ENCODE measurements at regions not wholly inside any gene's neighbourhood (a gene's known extent, or its start where the extent isn't known, plus 50 kb on each side); places are given as distances from the start of the nearest gene placed in this dataset.

DNA sequence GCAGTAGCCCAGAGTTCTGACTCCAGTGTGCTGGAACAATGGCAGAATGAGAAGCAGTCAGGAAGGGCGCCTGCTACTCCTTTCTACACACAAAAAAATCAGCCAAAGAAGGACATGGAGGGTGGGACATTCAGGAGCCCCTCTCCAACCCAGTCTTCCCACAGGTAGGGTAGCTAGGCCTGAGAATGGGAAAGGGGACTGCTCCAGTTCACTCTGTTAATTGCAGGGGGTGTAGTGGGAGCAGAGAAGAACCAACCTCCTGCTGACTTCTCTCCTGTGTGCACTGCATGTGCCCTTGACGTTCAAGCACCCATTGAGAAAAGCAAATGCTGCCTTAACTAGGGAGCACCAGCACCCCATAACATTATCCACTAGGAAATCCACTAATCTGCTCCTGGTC lies 119.1 kb upstream of the IRX6 start:
- no peak overlapping the region for H3K23ac ChIP-seq (ENCODE audit: low read length in 2 of 2)
- H3K4me3 ChIP-seq (ENCODE audit: insufficient read depth in 1 of 2, low read depth in 1 of 2, low read length in 2 of 2) = no peak overlapping the region
- H2AK5ac ChIP-seq (ENCODE audit: low read length, severe bottlenecking) = no peak overlapping the region
- H4K91ac ChIP-seq (ENCODE audit: low read length) = no peak overlapping the region
- no peak overlapping the region for H4K8ac ChIP-seq (ENCODE audit: low read length)
- H3K27me3 ChIP-seq (ENCODE audit: control insufficient read depth in 1 of 2, insufficient read depth in 1 of 2, low read length in 2 of 2) = peaks cover 0 to 9% of the 10 kb centered on the region in 2 experiments
- no peak overlapping the region for H3K4ac ChIP-seq (ENCODE audit: low read depth in 1 of 2, low read length in 2 of 2)
- no peak overlapping the region for H2BK5ac ChIP-seq (ENCODE audit: low read depth, low read length, poor library complexity, severe bottlenecking)
- no peak overlapping the region for H2AFZ ChIP-seq (ENCODE audit: low read depth, low read length)
- no peak overlapping the region for H3K9ac ChIP-seq (ENCODE audit: low read length)
- no peaks in the 10 kb centered on the region for H3K4me1 ChIP-seq (ENCODE audit: control insufficient read depth, insufficient read depth, low read depth, low read length)
- no peaks in the 10 kb centered on the region for H3K79me1 ChIP-seq (replicated peaks; ENCODE audit: low read length, poor library complexity, severe bottlenecking)
- no peak overlapping the region for H3K18ac ChIP-seq (ENCODE audit: low read depth in 1 of 2, low read length in 2 of 2)
- no peak overlapping the region for H2BK12ac ChIP-seq (ENCODE audit: low read length in 2 of 2)
- no peaks in the 10 kb centered on the region for H3K36me3 ChIP-seq (ENCODE audit: control insufficient read depth in 1 of 2, insufficient read depth in 2 of 2, low read depth in 1 of 2, low read length in 2 of 2)
- H3K14ac ChIP-seq (ENCODE audit: low read length in 2 of 2) = no peak overlapping the region
- no peaks in the 10 kb centered on the region for H3K9me3 ChIP-seq (ENCODE audit: control insufficient read depth, low read length)
- no peak overlapping the region for H3K4me2 ChIP-seq (ENCODE audit: low read length, poor library complexity, severe bottlenecking)
- 33% methylated on average over 1 of the region's 2 CpGs for WGBS
- H2BK120ac ChIP-seq (ENCODE audit: low read depth, low read length) = no peak overlapping the region
- DNase-seq = no peak
- no peak overlapping the region for H2BK15ac ChIP-seq (ENCODE audit: low read depth, poor library complexity, severe bottlenecking)
- no peak overlapping the region for H3K27ac ChIP-seq (ENCODE audit: low read length, poor library complexity, severe bottlenecking)

DNA sequence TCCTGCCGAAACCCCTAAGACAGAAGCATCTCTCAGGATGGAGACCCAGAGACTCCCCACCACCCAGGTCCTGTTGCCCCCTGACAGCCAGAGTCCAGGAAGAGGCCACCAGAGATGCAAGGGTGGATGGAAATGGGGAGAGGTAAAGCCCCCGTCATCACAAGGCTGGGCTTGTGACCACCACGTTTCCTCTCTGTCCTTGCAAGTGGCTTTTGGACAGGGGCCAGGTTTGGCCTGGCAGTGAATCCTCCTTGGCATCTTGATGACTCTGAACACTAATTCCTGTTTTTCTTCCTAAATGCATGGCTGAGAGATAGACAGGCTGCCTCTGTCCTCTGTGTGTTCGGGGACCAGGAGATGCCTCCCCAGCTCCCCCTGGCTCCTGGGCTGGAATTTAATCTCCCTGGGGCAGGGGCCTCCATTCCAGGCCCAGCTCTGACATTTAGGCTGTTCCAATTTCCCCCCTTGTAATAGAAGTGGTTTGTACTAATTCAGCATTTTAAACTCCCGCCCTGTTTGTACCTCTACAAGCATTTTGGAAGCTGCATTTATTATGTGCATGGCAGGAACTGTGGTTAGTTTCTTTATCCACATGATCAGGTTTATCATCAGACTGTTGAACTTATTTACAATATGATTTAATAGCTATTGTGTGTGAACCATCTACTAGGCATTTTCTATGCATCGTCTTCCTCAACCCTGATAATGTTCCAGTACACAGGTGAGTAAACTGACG lies 116.1 kb upstream of the IRX6 start:
- Histone ChIP-seq H3K27ac (ENCODE audit: low read length, poor library complexity, severe bottlenecking) (no peak overlapping the region), H3K14ac (ENCODE audit: low read length in 2 of 2) (no peak overlapping the region), H3K9me3 (ENCODE audit: control insufficient read depth, low read length) (no peaks in the 10 kb centered on the region), H3K36me3 (ENCODE audit: control insufficient read depth in 1 of 2, insufficient read depth in 2 of 2, low read depth in 1 of 2, low read length in 2 of 2) (no peaks in the 10 kb centered on the region), H4K91ac (ENCODE audit: low read length) (no peak overlapping the region), H3K4me2 (ENCODE audit: low read length, poor library complexity, severe bottlenecking) (no peak overlapping the region), H2AK5ac (ENCODE audit: low read length, severe bottlenecking) (no peak overlapping the region), H3K27me3 (ENCODE audit: control insufficient read depth in 1 of 2, insufficient read depth in 1 of 2, low read length in 2 of 2) (peaks cover 0 to 9% of the 10 kb centered on the region in 2 experiments), H2BK5ac (ENCODE audit: low read depth, low read length, poor library complexity, severe bottlenecking) (no peak overlapping the region), H4K8ac (ENCODE audit: low read length) (no peak overlapping the region), H3K4me1 (ENCODE audit: control insufficient read depth, insufficient read depth, low read depth, low read length) (no peaks in the 10 kb centered on the region), H2BK15ac (ENCODE audit: low read depth, poor library complexity, severe bottlenecking) (no peak overlapping the region), H3K79me1 (replicated peaks; ENCODE audit: low read length, poor library complexity, severe bottlenecking) (no peaks in the 10 kb centered on the region), H2BK120ac (ENCODE audit: low read depth, low read length) (no peak overlapping the region), H3K4ac (ENCODE audit: low read depth in 1 of 2, low read length in 2 of 2) (no peak overlapping the region), H3K4me3 (ENCODE audit: insufficient read depth in 1 of 2, low read depth in 1 of 2, low read length in 2 of 2) (no peak overlapping the region), H3K18ac (ENCODE audit: low read depth in 1 of 2, low read length in 2 of 2) (no peak overlapping the region), H3K23ac (ENCODE audit: low read length in 2 of 2) (no peak overlapping the region), H2AFZ (ENCODE audit: low read depth, low read length) (no peak overlapping the region), H3K9ac (ENCODE audit: low read length) (no peak overlapping the region), H2BK12ac (ENCODE audit: low read length in 2 of 2) (no peak overlapping the region)
- WGBS = 80% methylated on average over 5 of the region's 7 CpGs
- DNase-seq = no peak

DNA sequence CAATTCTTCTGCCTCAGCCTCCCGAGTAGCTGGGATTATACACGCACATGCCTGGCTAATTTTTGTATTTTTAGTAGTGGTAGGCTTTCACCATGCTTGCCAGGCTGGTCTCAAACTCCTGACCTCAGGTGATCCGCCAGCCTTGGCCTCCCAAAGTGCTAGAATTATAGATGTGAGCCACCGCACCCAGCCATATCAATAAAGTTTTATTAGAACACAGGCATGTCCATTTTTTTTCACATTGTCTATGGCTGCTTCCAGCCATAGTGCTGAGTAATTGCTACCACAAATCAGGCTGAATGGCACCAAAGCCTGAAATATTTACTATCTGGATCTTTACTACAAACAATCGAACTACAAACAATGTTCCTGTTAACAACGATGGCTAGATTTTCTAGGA lies 114.4 kb upstream of the IRX6 start:
- H3K27ac ChIP-seq (ENCODE audit: low read length, poor library complexity, severe bottlenecking) = no peak overlapping the region

DNA sequence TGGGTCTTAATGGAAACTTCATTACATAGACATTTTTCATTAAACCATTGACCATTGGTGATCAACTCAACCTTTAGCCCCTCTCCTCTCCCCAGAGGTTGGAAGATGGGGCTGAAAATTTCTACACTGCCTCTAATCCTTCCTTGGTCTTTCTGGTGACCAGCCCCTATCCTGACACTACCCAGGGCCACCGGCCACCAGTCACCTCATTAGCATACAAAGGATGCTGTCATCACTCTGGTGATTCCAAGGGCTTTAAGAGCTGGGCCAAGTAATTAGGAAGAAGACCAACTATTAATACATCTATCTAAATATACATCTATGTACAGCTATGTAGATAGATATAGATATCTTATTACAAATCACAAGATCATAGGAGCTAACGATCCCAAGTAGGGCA lies 111.2 kb upstream of the IRX6 start:
- 94% methylated on average over 1 of the region's 2 CpGs for WGBS
- no peak overlapping the region for H3K23ac ChIP-seq (ENCODE audit: low read length in 2 of 2)
- no peak overlapping the region for H2BK12ac ChIP-seq (ENCODE audit: low read length in 2 of 2)
- H3K27ac ChIP-seq (ENCODE audit: low read length, poor library complexity, severe bottlenecking) = no peak overlapping the region
- H3K4me1 ChIP-seq (ENCODE audit: control insufficient read depth, insufficient read depth, low read depth, low read length) = no peaks in the 10 kb centered on the region
- no peak overlapping the region for H3K9ac ChIP-seq (ENCODE audit: low read length)
- H3K4me3 ChIP-seq (ENCODE audit: insufficient read depth in 1 of 2, low read depth in 1 of 2, low read length in 2 of 2) = no peak overlapping the region
- H2BK15ac ChIP-seq (ENCODE audit: low read depth, poor library complexity, severe bottlenecking) = no peak overlapping the region
- H3K18ac ChIP-seq (ENCODE audit: low read depth in 1 of 2, low read length in 2 of 2) = no peak overlapping the region
- H2BK5ac ChIP-seq (ENCODE audit: low read depth, low read length, poor library complexity, severe bottlenecking) = no peak overlapping the region
- no peak overlapping the region for H3K4ac ChIP-seq (ENCODE audit: low read depth in 1 of 2, low read length in 2 of 2)
- peaks cover 0 to 4% of the 10 kb centered on the region in 2 experiments for H3K27me3 ChIP-seq (ENCODE audit: control insufficient read depth in 1 of 2, insufficient read depth in 1 of 2, low read length in 2 of 2)
- no peak overlapping the region for H3K4me2 ChIP-seq (ENCODE audit: low read length, poor library complexity, severe bottlenecking)
- no peak overlapping the region for H2BK120ac ChIP-seq (ENCODE audit: low read depth, low read length)
- no peak overlapping the region for H2AK5ac ChIP-seq (ENCODE audit: low read length, severe bottlenecking)
- H3K9me3 ChIP-seq (ENCODE audit: control insufficient read depth, low read length) = no peaks in the 10 kb centered on the region
- no peaks in the 10 kb centered on the region for H3K36me3 ChIP-seq (ENCODE audit: control insufficient read depth in 1 of 2, insufficient read depth in 2 of 2, low read depth in 1 of 2, low read length in 2 of 2)
- no peaks in the 10 kb centered on the region for H3K79me1 ChIP-seq (replicated peaks; ENCODE audit: low read length, poor library complexity, severe bottlenecking)
- H4K91ac ChIP-seq (ENCODE audit: low read length) = no peak overlapping the region
- DNase-seq = no peak
- H3K14ac ChIP-seq (ENCODE audit: low read length in 2 of 2) = no peak overlapping the region
- H4K8ac ChIP-seq (ENCODE audit: low read length) = no peak overlapping the region
- no peak overlapping the region for H2AFZ ChIP-seq (ENCODE audit: low read depth, low read length)

More for the DNA sequence above, 114.4 kb upstream of the IRX6 start:
- no peak overlapping the region for H4K91ac ChIP-seq (ENCODE audit: low read length)
- no peak overlapping the region for H3K4me2 ChIP-seq (ENCODE audit: low read length, poor library complexity, severe bottlenecking)
- H3K36me3 ChIP-seq (ENCODE audit: control insufficient read depth in 1 of 2, insufficient read depth in 2 of 2, low read depth in 1 of 2, low read length in 2 of 2) = no peaks in the 10 kb centered on the region
- H3K9ac ChIP-seq (ENCODE audit: low read length) = no peak overlapping the region
- H3K14ac ChIP-seq (ENCODE audit: low read length in 2 of 2) = no peak overlapping the region
- H2AFZ ChIP-seq (ENCODE audit: low read depth, low read length) = no peak overlapping the region
- H3K4me1 ChIP-seq (ENCODE audit: control insufficient read depth, insufficient read depth, low read depth, low read length) = no peaks in the 10 kb centered on the region
- H3K4me3 ChIP-seq (ENCODE audit: insufficient read depth in 1 of 2, low read depth in 1 of 2, low read length in 2 of 2) = no peak overlapping the region
- H3K27me3 ChIP-seq (ENCODE audit: control insufficient read depth in 1 of 2, insufficient read depth in 1 of 2, low read length in 2 of 2) = peaks cover 0 to 6% of the 10 kb centered on the region in 2 experiments
- no peak overlapping the region for H4K8ac ChIP-seq (ENCODE audit: low read length)
- H2AK5ac ChIP-seq (ENCODE audit: low read length, severe bottlenecking) = no peak overlapping the region
- H3K4ac ChIP-seq (ENCODE audit: low read depth in 1 of 2, low read length in 2 of 2) = no peak overlapping the region
- no peak overlapping the region for H2BK120ac ChIP-seq (ENCODE audit: low read depth, low read length)
- no peak overlapping the region for H2BK5ac ChIP-seq (ENCODE audit: low read depth, low read length, poor library complexity, severe bottlenecking)
- no peak overlapping the region for H2BK12ac ChIP-seq (ENCODE audit: low read length in 2 of 2)
- no peaks in the 10 kb centered on the region for H3K9me3 ChIP-seq (ENCODE audit: control insufficient read depth, low read length)
- DNase-seq = no peak
- no peak overlapping the region for H3K18ac ChIP-seq (ENCODE audit: low read depth in 1 of 2, low read length in 2 of 2)
- H3K23ac ChIP-seq (ENCODE audit: low read length in 2 of 2) = no peak overlapping the region
- 66% methylated on average over 4 of the region's 6 CpGs for WGBS
- no peaks in the 10 kb centered on the region for H3K79me1 ChIP-seq (replicated peaks; ENCODE audit: low read length, poor library complexity, severe bottlenecking)
- H2BK15ac ChIP-seq (ENCODE audit: low read depth, poor library complexity, severe bottlenecking) = no peak overlapping the region
